MM.1S (cell line): ENCODE measurements at regions not wholly inside any gene's neighbourhood (a gene's known extent, or its start where the extent isn't known, plus 50 kb on each side); places are given as distances from the start of the nearest gene placed in this dataset.

Experiments
- DNase-seq: peaks from one replicate; pipeline ENCODE4 v3.0.0-alpha.2; 2015
- H2AFZ ChIP-seq: fragments of 300-600 bp; sonication (generic); 2 replicates; pipeline ENCODE4 v1.6.0; 2016; ENCODE audit warnings: antibody characterized with exemption, low read length
- H3F3A ChIP-seq: fragments of 300-600 bp; sonication (generic); 2 replicates; pipeline ENCODE4 v1.6.1; 2016; ENCODE audit warnings: mild to moderate bottlenecking, antibody characterized with exemption, low read length, moderate library complexity, mixed read lengths; ENCODE audit not compliant: insufficient read depth
- H3K27ac ChIP-seq: fragments of 300-600 bp; sonication (generic); 2 replicates; pipeline ENCODE4 v1.5.1; 2016; ENCODE audit warnings: mild to moderate bottlenecking, low read length
- H3K27me3 ChIP-seq: fragments of 300-600 bp; sonication (generic); replicated peaks from 2 replicates; pipeline ENCODE4 v1.6.0; 2016; ENCODE audit warnings: low read length; ENCODE audit not compliant: insufficient read depth
- H3K36me3 ChIP-seq: fragments of 300-600 bp; sonication (generic); replicated peaks from 2 replicates; pipeline ENCODE4 v1.6.1; 2016; ENCODE audit warnings: mild to moderate bottlenecking, low read length, mixed read lengths; ENCODE audit not compliant: insufficient read depth
- H3K4me1 ChIP-seq: fragments of 300-600 bp; sonication (generic); 2 replicates; pipeline ENCODE4 v1.6.1; 2016; ENCODE audit warnings: low read length, mixed read lengths
- H3K4me2 ChIP-seq: fragments of 300-600 bp; sonication (generic); 2 replicates; pipeline ENCODE4 v1.6.0; 2016; ENCODE audit warnings: low read depth, low read length
- H3K4me3 ChIP-seq: fragments of 300-600 bp; sonication (generic); 2 replicates; pipeline ENCODE4 v1.5.1; 2016; ENCODE audit warnings: low read length, mixed read lengths
- H3K79me2 ChIP-seq: fragments of 300-600 bp; sonication (generic); 2 replicates; pipeline ENCODE4 v1.6.1; 2016; ENCODE audit warnings: mixed run types, low read length, mixed read lengths
- H3K9ac ChIP-seq: fragments of 300-600 bp; sonication (generic); 2 replicates; pipeline ENCODE4 v1.6.1; 2016; ENCODE audit warnings: low read length, mixed read lengths
- H3K9me2 ChIP-seq: fragments of 300-600 bp; sonication (generic); replicated peaks from 2 replicates; pipeline ENCODE4 v1.6.1; 2016; ENCODE audit warnings: mild to moderate bottlenecking, low read length, mixed read lengths; ENCODE audit not compliant: insufficient read depth
- H3K9me3 ChIP-seq: fragments of 300-600 bp; sonication (generic); replicated peaks from 2 replicates; pipeline ENCODE4 v1.6.1; 2016; ENCODE audit warnings: mild to moderate bottlenecking, low read length, mixed read lengths; ENCODE audit not compliant: insufficient read depth
- H4K20me1 ChIP-seq: fragments of 300-600 bp; sonication (generic); 2 replicates; pipeline ENCODE4 v1.6.1; 2016; ENCODE audit warnings: mild to moderate bottlenecking, low read length, moderate library complexity, mixed read lengths; ENCODE audit not compliant: insufficient read depth
- EZH2 ChIP-seq: fragments of 300-600 bp; sonication (generic); optimal IDR thresholded peaks from 2 replicates; pipeline ENCODE3; 2017; ENCODE audit warnings: low read depth, mild to moderate bottlenecking, antibody characterized with exemption, low read length, mixed read lengths
- EZH2phosphoT487 ChIP-seq: fragments of 300-600 bp; sonication (generic); IDR thresholded peaks from 2 replicates; pipeline ENCODE4 v1.6.1; 2018; ENCODE audit warnings: antibody characterized with exemption, low read length
- TF ChIP-seq, protein P1 (sequence below): fragments of 300-600 bp; sonication (generic); IDR thresholded peaks from 2 replicates; pipeline ENCODE4 v1.5.1; 2016; ENCODE audit warnings: antibody characterized with exemption, low read length, mixed read lengths

DNA sequence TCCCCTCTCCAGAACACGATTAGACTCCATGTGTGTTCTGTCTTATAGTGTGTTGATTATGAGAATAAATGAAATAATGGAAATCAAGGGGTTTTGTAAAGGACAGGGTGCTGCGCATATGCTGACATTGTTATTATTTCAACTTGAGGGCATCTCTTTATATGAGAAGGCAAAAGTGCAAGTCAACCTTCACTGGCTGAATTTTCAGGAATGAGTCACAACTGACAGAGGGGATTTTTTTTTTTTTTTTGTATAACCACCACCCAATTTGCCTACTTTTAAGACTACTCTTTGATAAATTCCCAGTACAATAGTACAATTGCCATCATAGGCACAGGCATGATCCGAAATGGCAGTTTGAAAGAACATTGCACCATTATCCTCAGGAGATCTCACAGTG lies 419.2 kb upstream of the NMUR2 start:
- no peak for DNase-seq
- H3K4me2 ChIP-seq = no peak overlapping the region
- no peak overlapping the region for H3K4me3 ChIP-seq
- H3K9me3 ChIP-seq = no peaks in the 10 kb centered on the region
- H3K9ac ChIP-seq = no peak overlapping the region
- H3K4me1 ChIP-seq = no peaks in the 10 kb centered on the region
- no peaks in the 10 kb centered on the region for H3K9me2 ChIP-seq
- TF ChIP-seq EZH2phosphoT487 (no peak), EZH2 (no peak)
- TF ChIP-seq, protein P1, sequence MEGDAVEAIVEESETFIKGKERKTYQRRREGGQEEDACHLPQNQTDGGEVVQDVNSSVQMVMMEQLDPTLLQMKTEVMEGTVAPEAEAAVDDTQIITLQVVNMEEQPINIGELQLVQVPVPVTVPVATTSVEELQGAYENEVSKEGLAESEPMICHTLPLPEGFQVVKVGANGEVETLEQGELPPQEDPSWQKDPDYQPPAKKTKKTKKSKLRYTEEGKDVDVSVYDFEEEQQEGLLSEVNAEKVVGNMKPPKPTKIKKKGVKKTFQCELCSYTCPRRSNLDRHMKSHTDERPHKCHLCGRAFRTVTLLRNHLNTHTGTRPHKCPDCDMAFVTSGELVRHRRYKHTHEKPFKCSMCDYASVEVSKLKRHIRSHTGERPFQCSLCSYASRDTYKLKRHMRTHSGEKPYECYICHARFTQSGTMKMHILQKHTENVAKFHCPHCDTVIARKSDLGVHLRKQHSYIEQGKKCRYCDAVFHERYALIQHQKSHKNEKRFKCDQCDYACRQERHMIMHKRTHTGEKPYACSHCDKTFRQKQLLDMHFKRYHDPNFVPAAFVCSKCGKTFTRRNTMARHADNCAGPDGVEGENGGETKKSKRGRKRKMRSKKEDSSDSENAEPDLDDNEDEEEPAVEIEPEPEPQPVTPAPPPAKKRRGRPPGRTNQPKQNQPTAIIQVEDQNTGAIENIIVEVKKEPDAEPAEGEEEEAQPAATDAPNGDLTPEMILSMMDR = no peak
- H3K79me2 ChIP-seq = no peaks in the 10 kb centered on the region
- H3K27me3 ChIP-seq = no peaks in the 10 kb centered on the region
- H3K27ac ChIP-seq = no peak overlapping the region
- H2AFZ ChIP-seq = no peak overlapping the region
- H4K20me1 ChIP-seq = no peaks in the 10 kb centered on the region
- no peaks in the 10 kb centered on the region for H3K36me3 ChIP-seq
- H3F3A ChIP-seq = no peaks in the 10 kb centered on the region

DNA sequence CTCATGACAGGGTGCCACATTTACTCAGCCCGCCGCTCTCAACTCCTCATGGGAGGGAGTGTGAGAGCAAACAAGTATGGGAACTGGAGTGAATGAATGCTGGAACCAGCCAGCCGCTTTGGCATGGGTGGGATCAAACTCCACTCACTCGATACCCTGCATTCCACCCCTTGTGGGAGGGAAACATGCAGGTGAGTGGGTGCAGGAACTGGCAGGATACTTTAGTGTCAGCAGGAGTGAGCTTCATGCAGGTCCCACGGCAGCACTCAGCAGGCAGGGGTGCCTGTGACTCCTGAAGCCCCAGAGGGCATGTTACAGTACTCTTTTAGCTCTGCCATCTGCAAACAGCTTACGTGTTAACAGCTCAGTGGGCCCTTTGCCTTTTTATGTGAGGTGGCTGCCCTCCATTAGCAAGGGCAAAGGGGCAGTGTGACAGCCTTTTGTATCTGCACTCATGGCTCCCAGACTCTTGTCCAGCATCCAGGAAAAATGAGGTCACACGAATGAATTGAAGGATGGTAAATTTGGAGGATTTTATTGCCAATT lies 433.2 kb upstream of the NMUR2 start:
- Histone ChIP-seq H3K9ac (no peak overlapping the region), H3K79me2 (no peaks in the 10 kb centered on the region), H2AFZ (no peak overlapping the region), H4K20me1 (no peaks in the 10 kb centered on the region), H3K4me3 (no peak overlapping the region), H3F3A (no peaks in the 10 kb centered on the region), H3K9me3 (no peaks in the 10 kb centered on the region), H3K27me3 (no peaks in the 10 kb centered on the region), H3K4me2 (no peak overlapping the region), H3K9me2 (no peaks in the 10 kb centered on the region), H3K36me3 (no peaks in the 10 kb centered on the region), H3K27ac (no peak overlapping the region), H3K4me1 (no peaks in the 10 kb centered on the region)
- DNase-seq = no peak
- TF ChIP-seq, protein P1 = no peak
- no peak for TF ChIP-seq EZH2phosphoT487
- no peak for TF ChIP-seq EZH2

- H3K9ac ChIP-seq = no peak overlapping the region
- DNase-seq = no peak
- no peaks in the 10 kb centered on the region for H3K79me2 ChIP-seq
- H3K9me2 ChIP-seq = no peaks in the 10 kb centered on the region
- no peak overlapping the region for H3K4me2 ChIP-seq
- H3K27ac ChIP-seq = no peak overlapping the region
- TF ChIP-seq, protein P1 = no peak
- TF ChIP-seq EZH2 = no peak
- TF ChIP-seq EZH2phosphoT487 = no peak
- H3K9me3 ChIP-seq = no peaks in the 10 kb centered on the region
- H3K4me3 ChIP-seq = no peak overlapping the region
- no peaks in the 10 kb centered on the region for H3K36me3 ChIP-seq
- H2AFZ ChIP-seq = no peak overlapping the region
- no peaks in the 10 kb centered on the region for H3F3A ChIP-seq
- H3K4me1 ChIP-seq = no peaks in the 10 kb centered on the region
- no peaks in the 10 kb centered on the region for H4K20me1 ChIP-seq
- H3K27me3 ChIP-seq = no peaks in the 10 kb centered on the region
Observed at GRCh38 chr5:152844713-152845112, 439.6 kb upstream of the NMUR2 start.
